KMS-11 (cell line): ENCODE measurements at regions not wholly inside any gene's neighbourhood (a gene's known extent, or its start where the extent isn't known, plus 50 kb on each side); places are given as distances from the start of the nearest gene placed in this dataset.

Experiments used
- H2AFZ ChIP-seq: fragments of 200-600 bp; sonication (generic); 2 replicates; pipeline ENCODE4 v1.6.1; 2016; ENCODE audit warnings: antibody characterized with exemption, mixed run types, low read depth
- H3K27ac ChIP-seq: fragments of 200-600 bp; sonication (generic); 2 replicates; pipeline ENCODE4 v1.6.1; 2016; ENCODE audit warnings: mild to moderate bottlenecking, mixed run types
- H3K27me3 ChIP-seq: fragments of 200-600 bp; sonication (generic); 2 replicates; pipeline ENCODE4 v1.6.1; 2017; ENCODE audit warnings: mild to moderate bottlenecking, low read depth, mixed run types, moderate library complexity; ENCODE audit not compliant: insufficient read depth
- H3K36me3 ChIP-seq: fragments of 200-600 bp; sonication (generic); 2 replicates; pipeline ENCODE4 v1.6.1; 2017; ENCODE audit warnings: mild to moderate bottlenecking, mixed run types; ENCODE audit not compliant: insufficient read depth
- H3K4me1 ChIP-seq: fragments of 200-600 bp; sonication (generic); 2 replicates; pipeline ENCODE4 v1.6.1; 2016; ENCODE audit warnings: mild to moderate bottlenecking, low read depth, mixed run types; ENCODE audit not compliant: poor library complexity, severe bottlenecking
- H3K4me2 ChIP-seq: fragments of 200-600 bp; sonication (generic); 2 replicates; pipeline ENCODE4 v1.7.0; 2016; ENCODE audit warnings: mild to moderate bottlenecking, mixed run types
- H3K4me3 ChIP-seq: fragments of 200-600 bp; sonication (generic); IDR thresholded peaks from 2 replicates; pipeline ENCODE4 v1.6.1; 2017; ENCODE audit warnings: low read depth, low read length, mixed read lengths; ENCODE audit not compliant: insufficient read depth
- H3K79me2 ChIP-seq: fragments of 200-600 bp; sonication (generic); 2 replicates; pipeline ENCODE4 v1.6.1; 2016; ENCODE audit warnings: low read depth, mixed run types; ENCODE audit not compliant: insufficient read depth
- H3K9ac ChIP-seq: fragments of 200-600 bp; sonication (generic); 2 replicates; pipeline ENCODE4 v1.6.1; 2016; ENCODE audit warnings: mild to moderate bottlenecking, mixed run types
- H4K20me1 ChIP-seq: fragments of 200-600 bp; sonication (generic); 2 replicates; pipeline ENCODE4 v1.6.1; 2016; ENCODE audit warnings: mild to moderate bottlenecking, mixed run types; ENCODE audit not compliant: insufficient read depth
- TF ChIP-seq, protein P1 (sequence below): fragments of 200-600 bp; sonication (generic); conservative IDR thresholded peaks from 2 replicates; pipeline ENCODE4 v1.6.1; 2017; ENCODE audit warnings: low read depth, mild to moderate bottlenecking, antibody characterized with exemption, low read length, moderate library complexity, mixed read lengths

DNA sequence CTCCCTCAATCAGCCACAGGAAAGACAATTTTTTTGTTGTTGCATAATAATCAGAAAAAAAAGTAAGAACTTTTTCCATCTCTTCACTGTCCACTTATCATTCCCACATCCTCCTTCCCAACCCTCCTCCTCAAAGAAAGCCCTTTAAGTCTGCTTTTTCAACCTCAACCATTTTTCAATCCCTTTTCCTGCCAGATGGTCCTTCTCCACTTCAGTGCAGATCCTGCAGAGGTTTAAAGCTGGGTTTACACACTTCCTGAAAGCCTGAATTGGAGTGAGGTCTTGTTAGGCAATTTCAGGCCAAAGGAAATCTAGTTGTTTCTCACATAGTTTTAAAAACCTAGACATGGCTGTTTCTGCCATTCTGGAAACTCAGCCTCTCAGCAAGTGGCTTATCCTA lies 78.3 kb downstream of the RPL27A start:
- H4K20me1 ChIP-seq, result no peaks in the 10 kb centered on the region

GRCh38 chr11:8763070-8763685 lies 80.6 kb downstream of the RPL27A start:
- H4K20me1 ChIP-seq, result no peaks in the 10 kb centered on the region
- no peak overlapping the region for H2AFZ ChIP-seq
- H3K9ac ChIP-seq, result no peak overlapping the region
- H3K27me3 ChIP-seq, result no peaks in the 10 kb centered on the region
- H3K27ac ChIP-seq, result no peak overlapping the region
- no peaks in the 10 kb centered on the region for H3K4me1 ChIP-seq
- H3K4me2 ChIP-seq, result no peak overlapping the region
- H3K79me2 ChIP-seq, result no peaks in the 10 kb centered on the region
- no peaks in the 10 kb centered on the region for H3K36me3 ChIP-seq
- H3K4me3 ChIP-seq, result no peak overlapping the region
- TF ChIP-seq, protein P1, sequence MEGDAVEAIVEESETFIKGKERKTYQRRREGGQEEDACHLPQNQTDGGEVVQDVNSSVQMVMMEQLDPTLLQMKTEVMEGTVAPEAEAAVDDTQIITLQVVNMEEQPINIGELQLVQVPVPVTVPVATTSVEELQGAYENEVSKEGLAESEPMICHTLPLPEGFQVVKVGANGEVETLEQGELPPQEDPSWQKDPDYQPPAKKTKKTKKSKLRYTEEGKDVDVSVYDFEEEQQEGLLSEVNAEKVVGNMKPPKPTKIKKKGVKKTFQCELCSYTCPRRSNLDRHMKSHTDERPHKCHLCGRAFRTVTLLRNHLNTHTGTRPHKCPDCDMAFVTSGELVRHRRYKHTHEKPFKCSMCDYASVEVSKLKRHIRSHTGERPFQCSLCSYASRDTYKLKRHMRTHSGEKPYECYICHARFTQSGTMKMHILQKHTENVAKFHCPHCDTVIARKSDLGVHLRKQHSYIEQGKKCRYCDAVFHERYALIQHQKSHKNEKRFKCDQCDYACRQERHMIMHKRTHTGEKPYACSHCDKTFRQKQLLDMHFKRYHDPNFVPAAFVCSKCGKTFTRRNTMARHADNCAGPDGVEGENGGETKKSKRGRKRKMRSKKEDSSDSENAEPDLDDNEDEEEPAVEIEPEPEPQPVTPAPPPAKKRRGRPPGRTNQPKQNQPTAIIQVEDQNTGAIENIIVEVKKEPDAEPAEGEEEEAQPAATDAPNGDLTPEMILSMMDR, result no peak

More for the DNA sequence above, 78.3 kb downstream of the RPL27A start:
- TF ChIP-seq, protein P1, result no peak
- Histone ChIP-seq H3K4me2 (no peak overlapping the region), H3K27ac (no peak overlapping the region), H2AFZ (no peak overlapping the region), H3K27me3 (no peaks in the 10 kb centered on the region), H3K4me1 (no peaks in the 10 kb centered on the region), H3K79me2 (no peaks in the 10 kb centered on the region), H3K4me3 (no peak overlapping the region), H3K36me3 (no peaks in the 10 kb centered on the region), H3K9ac (no peak overlapping the region)

GRCh38 chr11:8765294-8765693 lies 82.7 kb downstream of the RPL27A start:
- TF ChIP-seq, protein P1, result no peak
- no peaks in the 10 kb centered on the region for H3K4me1 ChIP-seq
- no peak overlapping the region for H3K27ac ChIP-seq

DNA sequence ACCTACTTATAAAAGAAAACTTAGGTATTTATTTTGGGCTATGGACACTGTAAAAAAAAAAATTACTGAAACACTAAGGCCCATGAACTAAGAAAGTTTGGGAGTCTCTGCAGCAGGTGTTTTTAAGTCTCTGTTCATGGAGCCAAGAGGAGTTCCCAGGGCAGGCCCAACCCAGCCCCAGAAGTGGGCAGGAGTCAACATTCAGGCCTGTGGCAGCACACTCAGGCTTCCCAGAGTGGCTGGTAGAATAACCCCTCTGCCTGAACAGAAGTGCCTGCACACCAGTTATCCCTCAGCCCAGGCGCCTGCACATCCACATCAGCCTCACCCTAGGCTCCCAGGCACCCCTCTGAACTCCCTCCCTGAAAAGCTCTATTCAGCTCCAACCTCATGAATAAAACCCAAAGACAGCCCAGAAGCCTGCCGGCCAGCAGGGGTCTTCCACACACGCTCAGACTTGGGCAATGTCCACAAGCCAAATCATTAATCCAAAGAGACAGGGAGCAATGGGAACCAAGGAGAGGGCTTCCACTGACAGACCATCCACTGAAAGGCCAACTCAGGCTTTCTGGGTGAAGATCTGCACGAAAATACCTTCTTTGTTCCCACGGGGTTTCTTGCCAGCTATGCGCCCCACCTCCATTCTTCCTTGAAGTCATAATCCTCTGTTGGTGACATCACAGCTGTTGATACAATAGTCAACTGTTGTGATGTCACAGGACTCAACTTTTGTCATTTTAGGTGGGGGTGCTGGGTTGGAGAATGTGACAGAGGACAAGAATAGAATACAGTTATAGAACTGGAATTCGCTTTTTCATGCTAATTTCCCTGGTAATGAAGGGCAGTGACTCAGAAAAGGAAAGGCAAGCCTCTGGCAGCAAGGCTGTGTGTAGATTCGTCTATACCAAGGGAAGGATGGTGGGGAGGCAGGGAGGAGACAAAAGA lies 83.7 kb downstream of the RPL27A start:
- Histone ChIP-seq H3K79me2 (no peaks in the 10 kb centered on the region), H3K27ac (no peak overlapping the region), H4K20me1 (no peaks in the 10 kb centered on the region), H3K36me3 (no peaks in the 10 kb centered on the region), H3K4me2 (no peak overlapping the region), H3K27me3 (no peaks in the 10 kb centered on the region), H3K4me3 (no peak overlapping the region), H3K9ac (no peak overlapping the region), H3K4me1 (no peaks in the 10 kb centered on the region), H2AFZ (no peak overlapping the region)
- TF ChIP-seq, protein P1, result no peak

More at GRCh38 chr11:8765294-8765693, 82.7 kb downstream of the RPL27A start:
- Histone ChIP-seq H3K36me3 (no peaks in the 10 kb centered on the region), H3K9ac (no peak overlapping the region), H3K79me2 (no peaks in the 10 kb centered on the region), H3K4me3 (no peak overlapping the region), H2AFZ (no peak overlapping the region), H3K27me3 (no peaks in the 10 kb centered on the region), H4K20me1 (no peaks in the 10 kb centered on the region), H3K4me2 (no peak overlapping the region)
